NT2/D1 (cell line): ENCODE measurements at regions not wholly inside any gene's neighbourhood (a gene's known extent, or its start where the extent isn't known, plus 50 kb on each side); places are given as distances from the start of the nearest gene placed in this dataset.

Experiments
- DNase-seq: peaks from one replicate; pipeline ENCODE4 v3.0.0-alpha.2; 2011; ENCODE audit warnings: low read depth, low spot score
- H3K27me3 ChIP-seq: 2 replicates; pipeline ENCODE4 v1.6.0; 2011; ENCODE audit warnings: mild to moderate bottlenecking; ENCODE audit not compliant: insufficient read length, insufficient read depth
- H3K36me3 ChIP-seq: 2 replicates; pipeline ENCODE4 v1.6.1; 2011; ENCODE audit warnings: mild to moderate bottlenecking, low read length, mixed read lengths; ENCODE audit not compliant: insufficient read depth, insufficient read length
- H3K4me1 ChIP-seq: 2 replicates; pipeline ENCODE4 v1.5.1; 2011; ENCODE audit not compliant: insufficient read depth, insufficient read length
- H3K4me3 ChIP-seq: 2 replicates; pipeline ENCODE4 v1.5.1; 2011; ENCODE audit warnings: low read depth; ENCODE audit not compliant: insufficient read length
- H3K9ac ChIP-seq: 2 replicates; pipeline ENCODE4 v1.6.0; 2011; ENCODE audit warnings: low read depth; ENCODE audit not compliant: insufficient read length
- H3K9me3 ChIP-seq: 2 replicates; pipeline ENCODE4 v1.5.1; 2011; ENCODE audit warnings: mild to moderate bottlenecking, low read length; ENCODE audit not compliant: insufficient read depth
- SUZ12 ChIP-seq: IDR thresholded peaks from 2 replicates; pipeline ENCODE4 v1.6.1; 2011; ENCODE audit not compliant: insufficient read length, insufficient read depth; ENCODE audit errors: extremely low read depth
- YY1 ChIP-seq: IDR thresholded peaks from 2 replicates; pipeline ENCODE4 v1.6.1; 2011; ENCODE audit not compliant: insufficient read length, insufficient read depth
- ZNF274 ChIP-seq: IDR thresholded peaks from 2 replicates; pipeline ENCODE4 v1.6.1; 2011; ENCODE audit warnings: mild to moderate bottlenecking, low read depth, low read length

GRCh38 chr3:115487968-115488367 is 135.3 kb upstream of the GAP43 start:
- Histone ChIP-seq H3K9ac (no peak overlapping the region), H3K4me3 (no peak overlapping the region), H3K36me3 (no peaks in the 10 kb centered on the region), H3K9me3 (no peaks in the 10 kb centered on the region), H3K4me1 (no peaks in the 10 kb centered on the region), H3K27me3 (no peaks in the 10 kb centered on the region)
- no peak for DNase-seq
- no peak for TF ChIP-seq SUZ12
- TF ChIP-seq ZNF274, result no peak
- no peak for TF ChIP-seq YY1

- no peaks in the 10 kb centered on the region for H3K4me1 ChIP-seq
- no peaks in the 10 kb centered on the region for H3K9me3 ChIP-seq
- H3K4me3 ChIP-seq, result no peak overlapping the region
- no peaks in the 10 kb centered on the region for H3K36me3 ChIP-seq
- H3K9ac ChIP-seq, result no peak overlapping the region
- no peaks in the 10 kb centered on the region for H3K27me3 ChIP-seq
- DNase-seq, result no peak
- TF ChIP-seq YY1, result no peak
Observed at GRCh38 chr3:115488409-115488808, 134.9 kb upstream of the GAP43 start.

- no peaks in the 10 kb centered on the region for H3K36me3 ChIP-seq
- no peak for TF ChIP-seq SUZ12
- 0 out of 2 replicates have a peak, but pooled peaks have one; percentile 22 for TF ChIP-seq ZNF274
- H3K9ac ChIP-seq, result no peak overlapping the region
- no peak for DNase-seq
- no peaks in the 10 kb centered on the region for H3K27me3 ChIP-seq
- H3K4me1 ChIP-seq, result no peaks in the 10 kb centered on the region
- H3K4me3 ChIP-seq, result no peak overlapping the region
- no peaks in the 10 kb centered on the region; the same call in 1 of the 2 replicates for H3K9me3 ChIP-seq
Observed at GRCh38 chr3:115494826-115495225, 128.5 kb upstream of the GAP43 start.

GRCh38 chr3:115498421-115498820 is 124.9 kb upstream of the GAP43 start:
- Histone ChIP-seq H3K4me3 (no peak overlapping the region), H3K36me3 (no peaks in the 10 kb centered on the region), H3K27me3 (no peaks in the 10 kb centered on the region), H3K9me3 (no peaks in the 10 kb centered on the region; the same call in 1 of the 2 replicates), H3K4me1 (no peaks in the 10 kb centered on the region), H3K9ac (no peak overlapping the region)
- TF ChIP-seq SUZ12 (no peak), YY1 (no peak), ZNF274 (no peak)
- peak; percentile 57 for DNase-seq

GRCh38 chr3:115498898-115499297 is 124.4 kb upstream of the GAP43 start:
- Histone ChIP-seq H3K9me3 (no peaks in the 10 kb centered on the region; the same call in 1 of the 2 replicates), H3K9ac (no peak overlapping the region), H3K4me3 (no peak overlapping the region), H3K27me3 (no peaks in the 10 kb centered on the region), H3K4me1 (no peaks in the 10 kb centered on the region), H3K36me3 (no peaks in the 10 kb centered on the region)
- DNase-seq, result no peak
- no peak for TF ChIP-seq YY1
- no peak for TF ChIP-seq ZNF274
- no peak for TF ChIP-seq SUZ12

GRCh38 chr3:115499666-115500065 is 123.6 kb upstream of the GAP43 start:
- Histone ChIP-seq H3K4me3 (no peak overlapping the region), H3K36me3 (no peaks in the 10 kb centered on the region), H3K9me3 (no peaks in the 10 kb centered on the region; the same call in 1 of the 2 replicates), H3K27me3 (no peaks in the 10 kb centered on the region), H3K9ac (no peak overlapping the region), H3K4me1 (no peaks in the 10 kb centered on the region)
- TF ChIP-seq YY1 (no peak), ZNF274 (no peak), SUZ12 (no peak)
- DNase-seq, result no peak

- no peak for DNase-seq
- TF ChIP-seq SUZ12 (no peak), YY1 (no peak), ZNF274 (no peak)
Observed at GRCh38 chr3:115500795-115501194, 122.5 kb upstream of the GAP43 start.

GRCh38 chr3:115502128-115502527 is 121.2 kb upstream of the GAP43 start:
- Histone ChIP-seq H3K9ac (no peak overlapping the region), H3K4me1 (no peaks in the 10 kb centered on the region), H3K36me3 (no peaks in the 10 kb centered on the region), H3K4me3 (no peak overlapping the region), H3K27me3 (no peaks in the 10 kb centered on the region), H3K9me3 (peaks cover 14% of the 10 kb centered on the region; the same call in 1 of the 2 replicates)
- DNase-seq, result no peak
- no peak for TF ChIP-seq ZNF274
- no peak for TF ChIP-seq SUZ12
- no peak for TF ChIP-seq YY1

More at GRCh38 chr3:115500795-115501194, 122.5 kb upstream of the GAP43 start:
- H3K36me3 ChIP-seq, result no peaks in the 10 kb centered on the region
- H3K9ac ChIP-seq, result no peak overlapping the region
- no peaks in the 10 kb centered on the region for H3K4me1 ChIP-seq
- peaks cover 4% of the 10 kb centered on the region; the same call in 1 of the 2 replicates for H3K9me3 ChIP-seq
- H3K27me3 ChIP-seq, result no peaks in the 10 kb centered on the region
- H3K4me3 ChIP-seq, result no peak overlapping the region
